Lower leg skin (tissue), 3 donors: ENCODE measurements at regions not wholly inside any gene's neighbourhood (a gene's known extent, or its start where the extent isn't known, plus 50 kb on each side); places are given as distances from the start of the nearest gene placed in this dataset.

ENCODE experiments used
- CTCF ChIP-seq, 3 donors: fragments of 450-650 bp; IDR thresholded peaks; one replicate each; pipeline ENCODE4 v1.5.1; 2016; ENCODE audit warnings: antibody characterized with exemption in 3 of 3, mild to moderate bottlenecking in 3 of 3, moderate library complexity in 2 of 3
- POLR2A ChIP-seq, 2 donors: fragments of 450-650 bp; IDR thresholded peaks; one replicate each; pipeline ENCODE4 v1.6.1; 2016 to 2017; ENCODE audit warnings: antibody characterized with exemption in 2 of 2, mild to moderate bottlenecking in 1 of 2, moderate library complexity in 1 of 2

- no peak for TF ChIP-seq CTCF (IDR thresholded peaks at IDR 0.05)
- TF ChIP-seq POLR2A (IDR thresholded peaks at IDR 0.05) = no peak
Observed at GRCh38 chr11:106399624-106400023, 322.2 kb downstream of the AASDHPPT start.
